PC-3 (cell line): ENCODE measurements at regions not wholly inside any gene's neighbourhood (a gene's known extent, or its start where the extent isn't known, plus 50 kb on each side); places are given as distances from the start of the nearest gene placed in this dataset.
A peak's percentile ranks its signal among the peaks of the same experiment; 100 is the strongest.

Source experiments
- ATAC-seq: fragments of 200-7000 bp; cut with Tn5 transposase; 2 replicates; pipeline ENCODE4 v1.9.1; 2020; ENCODE audit warnings: mild to moderate bottlenecking, moderate library complexity
- BruUV-seq: library from RNA; stranded (reverse); fragments of 400-500 nt; replicated peaks from 2 replicates; lab custom pipeline; 2021; lab: Mats Ljungman, UMichigan
- CTCF ChIA-PET: fragments of 300-600 bp; sonication (Branson Sonifier 250); formaldehyde crosslinking; loops from one replicate; lab custom pipeline; 2022; ENCODE audit warnings: antibody characterized with exemption; lab: Charles Lee
- POLR2A ChIA-PET: fragments of 300-600 bp; sonication (Branson Sonifier 250); formaldehyde crosslinking; loops from one replicate; lab custom pipeline; 2022; ENCODE audit warnings: antibody characterized with exemption; ENCODE audit not compliant: unreplicated experiment; lab: Charles Lee
- DNase-seq: peaks from one replicate; pipeline ENCODE4 v3.0.0-alpha.2; 2015
- H2AFZ ChIP-seq: fragments of 300-600 bp; sonication (generic); 2 replicates; pipeline ENCODE4 v1.6.0; 2016; ENCODE audit warnings: antibody characterized with exemption, low read length
- H3F3A ChIP-seq: fragments of 300-600 bp; sonication (generic); one replicate; pipeline ENCODE4 v1.6.0; 2017; ENCODE audit warnings: antibody characterized with exemption, low read length, control low read depth, mild to moderate bottlenecking; ENCODE audit not compliant: unreplicated experiment
- H3K27ac ChIP-seq: fragments of 300-600 bp; sonication (generic); 2 replicates; pipeline ENCODE4 v1.5.1; 2016; ENCODE audit warnings: mild to moderate bottlenecking, low read length
- H3K27me3 ChIP-seq: fragments of 300-600 bp; sonication (generic); 2 replicates; pipeline ENCODE4 v1.6.1; 2016; ENCODE audit warnings: low read length, mixed read lengths
- H3K36me3 ChIP-seq: fragments of 300-600 bp; sonication (generic); 2 replicates; pipeline ENCODE4 v1.6.1; 2016; ENCODE audit warnings: low read depth, mixed run types, low read length, mixed read lengths
- H3K4me1 ChIP-seq: fragments of 300-600 bp; sonication (generic); 2 replicates; pipeline ENCODE4 v1.5.1; 2016; ENCODE audit warnings: low read length; ENCODE audit not compliant: insufficient read depth
- H3K4me2 ChIP-seq: fragments of 300-600 bp; sonication (generic); 2 replicates; pipeline ENCODE4 v1.6.0; 2016; ENCODE audit warnings: low read length
- H3K4me3 ChIP-seq: fragments of 300-600 bp; sonication (generic); 2 replicates; pipeline ENCODE4 v1.5.1; 2016; ENCODE audit warnings: mild to moderate bottlenecking, low read length, mixed read lengths
- H3K79me2 ChIP-seq: fragments of 300-600 bp; sonication (generic); 2 replicates; pipeline ENCODE4 v1.6.1; 2017; ENCODE audit warnings: low read length, mixed read lengths
- H3K9ac ChIP-seq: fragments of 300-600 bp; sonication (generic); 2 replicates; pipeline ENCODE4 v1.6.0; 2016; ENCODE audit warnings: mild to moderate bottlenecking, low read length
- H3K9me2 ChIP-seq: fragments of 300-600 bp; sonication (generic); replicated peaks from 2 replicates; pipeline ENCODE4 v1.6.1; 2016; ENCODE audit warnings: mixed run types, low read length, mixed read lengths
- H3K9me3 ChIP-seq: fragments of 300-600 bp; sonication (generic); 2 replicates; pipeline ENCODE4 v1.6.1; 2016; ENCODE audit warnings: low read length, mixed read lengths
- H4K20me1 ChIP-seq: fragments of 300-600 bp; sonication (generic); 2 replicates; pipeline ENCODE4 v1.6.1; 2016; ENCODE audit warnings: low read length, mixed read lengths
- CTCF ChIP-seq: fragments of 300-600 bp; sonication (generic); conservative IDR thresholded peaks from 2 replicates; pipeline ENCODE4 v1.5.1; 2017; ENCODE audit warnings: antibody characterized with exemption, low read depth, mild to moderate bottlenecking, low read length
- EZH2 ChIP-seq: fragments of 300-600 bp; sonication (generic); IDR thresholded peaks from one replicate; pipeline ENCODE4 v1.6.1; 2017; ENCODE audit warnings: antibody characterized with exemption, mild to moderate bottlenecking, low read length; ENCODE audit not compliant: unreplicated experiment
- EZH2phosphoT487 ChIP-seq: fragments of 300-600 bp; sonication (generic); IDR thresholded peaks from 2 replicates; pipeline ENCODE4 v1.6.1; 2018; ENCODE audit warnings: mild to moderate bottlenecking, antibody characterized with exemption, low read length, borderline replicate concordance
- intact Hi-C: fragments of 100-400 bp; cut with micrococcal nuclease; formaldehyde crosslinking; loops from 2 replicates; pipeline ENCODE4 v1.9.0; 2023

GRCh38 chr11:27213232-27213660 lies 149.8 kb downstream of the CCDC34 start:
- TF ChIP-seq EZH2phosphoT487 (no peak), EZH2 (no peak), CTCF (no peak)
- Histone ChIP-seq H3K4me3 (peak overlapping the region; percentile 20; the same call in 1 of the 2 replicates), H3K36me3 (no peaks in the 10 kb centered on the region), H3K27ac (peak overlapping the region; percentile 82), H3K9me2 (no peaks in the 10 kb centered on the region), H3K9me3 (no peaks in the 10 kb centered on the region), H3K9ac (peak overlapping the region; percentile 43), H3K79me2 (no peaks in the 10 kb centered on the region), H4K20me1 (no peaks in the 10 kb centered on the region), H3K4me2 (peak overlapping the region; percentile 69), H3F3A (no peaks in the 10 kb centered on the region), H2AFZ (peak overlapping the region; percentile 67), H3K4me1 (peaks cover 33% of the 10 kb centered on the region), H3K27me3 (no peaks in the 10 kb centered on the region)
- intact Hi-C loops = no loop called here
- ChIA-PET CTCF (interaction anchor here (0.6 kb wide), 1 partner anchor 83 kb away, joined by 3 read pairs; no protein-coding TSS in a partner anchor), POLR2A (no interaction called here)
- BruUV-seq = no TSS peak
- peak; percentile 70 for ATAC-seq
- peak; percentile 92 for DNase-seq

GRCh38 chr11:27212248-27212780 lies 150.7 kb downstream of the CCDC34 start:
- intact Hi-C loops = no loop called here
- no peak for TF ChIP-seq EZH2
- TF ChIP-seq EZH2phosphoT487 = no peak
- no peak for TF ChIP-seq CTCF
- peaks cover 33% of the 10 kb centered on the region for H3K4me1 ChIP-seq
- no peaks in the 10 kb centered on the region for H4K20me1 ChIP-seq
- DNase-seq (no peak), ATAC-seq (no peak)
- 0 out of 2 replicates have a peak overlapping the region, but pooled peaks have one; percentile 69 for H3K4me2 ChIP-seq
- H3K36me3 ChIP-seq = no peaks in the 10 kb centered on the region
- POLR2A ChIA-PET = no interaction called here
- no peaks in the 10 kb centered on the region for H3K27me3 ChIP-seq
- CTCF ChIA-PET = no interaction called here
- H3K9me2 ChIP-seq = no peaks in the 10 kb centered on the region
- H3K79me2 ChIP-seq = no peaks in the 10 kb centered on the region
- no peak overlapping the region for H3K9ac ChIP-seq
- no peaks in the 10 kb centered on the region for H3F3A ChIP-seq
- peak overlapping the region; percentile 82 for H3K27ac ChIP-seq
- no TSS peak for BruUV-seq
- H3K4me3 ChIP-seq = no peak overlapping the region
- H2AFZ ChIP-seq = no peak overlapping the region
- no peaks in the 10 kb centered on the region for H3K9me3 ChIP-seq

GRCh38 chr11:27211370-27212127 lies 151.5 kb downstream of the CCDC34 start:
- intact Hi-C loops = no loop called here
- Histone ChIP-seq H3K4me2 (no peak overlapping the region), H3K4me1 (peaks cover 36% of the 10 kb centered on the region), H2AFZ (no peak overlapping the region), H3K4me3 (no peak overlapping the region), H3K27ac (no peak overlapping the region), H3K79me2 (no peaks in the 10 kb centered on the region), H3K9ac (no peak overlapping the region), H3K36me3 (no peaks in the 10 kb centered on the region), H3F3A (no peaks in the 10 kb centered on the region), H4K20me1 (no peaks in the 10 kb centered on the region), H3K9me3 (no peaks in the 10 kb centered on the region), H3K9me2 (no peaks in the 10 kb centered on the region), H3K27me3 (no peaks in the 10 kb centered on the region)
- ChIA-PET CTCF (no interaction called here), POLR2A (no interaction called here)
- ATAC-seq (no peak), DNase-seq (peak; percentile 15)
- TF ChIP-seq CTCF = peak; percentile 53
- no peak for TF ChIP-seq EZH2phosphoT487
- no TSS peak for BruUV-seq
